ENCODE measurements at regions not wholly inside any gene's neighbourhood (a gene's known extent, or its start where the extent isn't known, plus 50 kb on each side); places are given as distances from the start of the nearest gene placed in this dataset.

DNA sequence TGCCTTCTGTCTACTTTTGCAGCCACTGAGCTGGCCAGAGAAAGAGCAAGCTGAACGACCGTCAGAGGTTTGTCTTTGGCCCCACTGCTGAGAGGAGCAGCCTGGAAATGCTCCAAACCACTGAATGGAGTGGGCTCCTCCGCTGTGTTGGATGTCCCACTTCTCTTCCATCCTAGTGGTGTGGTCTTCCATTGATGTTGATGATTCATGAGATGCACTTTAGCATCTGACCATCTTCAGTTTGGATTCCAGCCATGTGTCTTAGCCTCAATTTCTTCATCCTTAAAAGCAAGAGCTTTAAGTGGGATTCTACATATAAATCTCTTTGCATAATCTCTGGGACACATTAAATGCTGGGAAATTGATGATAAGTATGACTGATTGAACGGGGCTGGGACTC lies 276.9 kb downstream of the SIPA1L2 start:
- no peak overlapping the region for H3K4me3 ChIP-seq (ENCODE audit: low read depth in 2 of 2, low read length in 2 of 2)
- no peaks in the 10 kb centered on the region for H3K36me3 ChIP-seq (ENCODE audit: control insufficient read depth, insufficient read depth, low read length)
- ATAC-seq (no peak), DNase-seq (ENCODE audit: low read depth, low spot score) (no peak)
- no peaks in the 10 kb centered on the region for H3K27me3 ChIP-seq (ENCODE audit: control insufficient read depth, insufficient read depth, low read length)
- intact Hi-C loops (cut with micrococcal nuclease; ENCODE audit: unreplicated experiment), result no loop called here
- POLR2A ChIA-PET, result no interaction called here
- no peaks in the 10 kb centered on the region for H3K4me1 ChIP-seq (ENCODE audit: control insufficient read depth, insufficient read depth, low read length)
- no TSS peak for BruUV-seq (replicated peaks)
- in situ Hi-C loops (cut with HindIII; ENCODE audit: low pct_unique_long_range_greater_than_20kb, low sequenced_read_pairs), result no loop called here
- CTCF ChIA-PET, result no interaction called here
- H3K27ac ChIP-seq (ENCODE audit: low read length), result no peak overlapping the region
- no peaks in the 10 kb centered on the region for H3K9me3 ChIP-seq (ENCODE audit: control insufficient read depth, insufficient read depth, low read depth, low read length)
- TF ChIP-seq POLR2AphosphoS5 (IDR thresholded peaks at IDR 0.05; ENCODE audit: low read depth, low read length) (no peak), SIN3A (IDR thresholded peaks at IDR 0.05; ENCODE audit: borderline replicate concordance, insufficient read depth, low read depth, low read length) (no peak), CTCF (IDR thresholded peaks at IDR 0.05) (no peak), REST (IDR thresholded peaks at IDR 0.05; ENCODE audit: insufficient read depth in 1 of 2, low read depth in 2 of 2, low read length in 1 of 2) (no peak), TCF7L2 (IDR thresholded peaks at IDR 0.05; ENCODE audit: low read depth, low read length) (no peak)

GRCh38 chr1:232352366-232352765 lies 277.6 kb downstream of the SIPA1L2 start:
- Histone ChIP-seq H3K9me3 (ENCODE audit: control insufficient read depth, insufficient read depth, low read depth, low read length) (no peaks in the 10 kb centered on the region), H3K27me3 (ENCODE audit: control insufficient read depth, insufficient read depth, low read length) (no peaks in the 10 kb centered on the region), H3K4me3 (ENCODE audit: low read depth in 2 of 2, low read length in 2 of 2) (no peak overlapping the region), H3K27ac (ENCODE audit: low read length) (no peak overlapping the region), H3K36me3 (ENCODE audit: control insufficient read depth, insufficient read depth, low read length) (no peaks in the 10 kb centered on the region), H3K4me1 (ENCODE audit: control insufficient read depth, insufficient read depth, low read length) (no peaks in the 10 kb centered on the region)
- POLR2A ChIA-PET, result no interaction called here
- intact Hi-C loops (cut with micrococcal nuclease; ENCODE audit: unreplicated experiment) (no loop called here), in situ Hi-C loops (cut with HindIII; ENCODE audit: low pct_unique_long_range_greater_than_20kb, low sequenced_read_pairs) (no loop called here)
- no peak for ATAC-seq
- DNase-seq (ENCODE audit: low read depth, low spot score), result no peak
- BruUV-seq (replicated peaks), result no TSS peak
- CTCF ChIA-PET, result no interaction called here
- TF ChIP-seq REST (IDR thresholded peaks at IDR 0.05; ENCODE audit: insufficient read depth in 1 of 2, low read depth in 2 of 2, low read length in 1 of 2) (no peak), TCF7L2 (IDR thresholded peaks at IDR 0.05; ENCODE audit: low read depth, low read length) (no peak), CTCF (IDR thresholded peaks at IDR 0.05) (no peak), POLR2AphosphoS5 (IDR thresholded peaks at IDR 0.05; ENCODE audit: low read depth, low read length) (no peak), SIN3A (IDR thresholded peaks at IDR 0.05; ENCODE audit: borderline replicate concordance, insufficient read depth, low read depth, low read length) (no peak)
